Lower lobe of right lung (tissue), 2 donors: ENCODE measurements at regions not wholly inside any gene's neighbourhood (a gene's known extent, or its start where the extent isn't known, plus 50 kb on each side); places are given as distances from the start of the nearest gene placed in this dataset.

ENCODE experiments used
- ATAC-seq, 2 donors: fragments of 200-7000 bp; cut with Tn5 transposase; one replicate each; pipeline ENCODE4 v1.9.1; 2020 to 2022; ENCODE audit warnings: mild to moderate bottlenecking in 2 of 2, moderate library complexity in 2 of 2
- DNase-seq: peaks from one replicate; pipeline ENCODE4 v3.0.0-alpha.2; 2020
- H3K27ac ChIP-seq: fragments of 200-600 bp; one replicate; pipeline ENCODE4 v1.8.0; 2022
- H3K27me3 ChIP-seq: fragments of 200-600 bp; one replicate; pipeline ENCODE4 v1.8.0; 2022; ENCODE audit warnings: low read depth
- H3K36me3 ChIP-seq: fragments of 200-600 bp; one replicate; pipeline ENCODE4 v1.8.0; 2022; ENCODE audit warnings: mild to moderate bottlenecking
- H3K4me1 ChIP-seq: fragments of 200-600 bp; one replicate; pipeline ENCODE4 v1.8.0; 2022
- H3K4me3 ChIP-seq: fragments of 200-600 bp; one replicate; pipeline ENCODE4 v1.8.0; 2022; ENCODE audit warnings: mild to moderate bottlenecking
- H3K9me3 ChIP-seq: fragments of 200-600 bp; one replicate; pipeline ENCODE4 v1.8.0; 2022
- intact Hi-C: fragments of 100-400 bp; cut with DNase I; formaldehyde crosslinking; loops from one replicate; pipeline ENCODE4 v1.11.0; 2022
- TF ChIP-seq, protein P1 (sequence below): fragments of 200-600 bp; IDR thresholded peaks from one replicate; pipeline ENCODE4 v1.8.0; 2022; ENCODE audit warnings: antibody characterized with exemption, mild to moderate bottlenecking
- donor health status: DM: no; HTN: yes; CAD: no; lungs with severe emphysema.

DNA sequence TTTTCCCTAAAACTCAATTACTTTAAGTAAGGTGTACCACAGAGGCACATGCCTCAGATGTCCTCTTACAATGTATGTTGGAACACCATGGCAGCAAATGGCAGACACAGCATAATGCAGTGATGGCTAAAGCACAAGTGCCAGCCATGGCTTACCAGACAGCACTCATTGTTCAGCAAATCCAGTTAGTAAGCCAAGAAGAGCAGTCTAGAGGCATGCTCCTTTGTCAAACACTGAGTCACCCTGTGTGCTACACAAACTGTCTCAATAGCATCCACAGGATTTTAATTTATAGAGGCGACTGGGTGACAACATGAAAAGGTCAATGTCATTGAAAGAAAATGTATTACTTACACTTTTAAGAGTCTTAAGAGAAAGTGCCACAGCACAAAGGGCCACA lies 140.6 kb downstream of the KCNA4 start:
- ATAC-seq, result no peak
- Histone ChIP-seq H3K36me3 (no peaks in the 10 kb centered on the region), H3K4me1 (no peaks in the 10 kb centered on the region), H3K4me3 (no peak overlapping the region), H3K9me3 (no peaks in the 10 kb centered on the region), H3K27ac (no peak overlapping the region), H3K27me3 (no peaks in the 10 kb centered on the region)
- TF ChIP-seq, protein P1, sequence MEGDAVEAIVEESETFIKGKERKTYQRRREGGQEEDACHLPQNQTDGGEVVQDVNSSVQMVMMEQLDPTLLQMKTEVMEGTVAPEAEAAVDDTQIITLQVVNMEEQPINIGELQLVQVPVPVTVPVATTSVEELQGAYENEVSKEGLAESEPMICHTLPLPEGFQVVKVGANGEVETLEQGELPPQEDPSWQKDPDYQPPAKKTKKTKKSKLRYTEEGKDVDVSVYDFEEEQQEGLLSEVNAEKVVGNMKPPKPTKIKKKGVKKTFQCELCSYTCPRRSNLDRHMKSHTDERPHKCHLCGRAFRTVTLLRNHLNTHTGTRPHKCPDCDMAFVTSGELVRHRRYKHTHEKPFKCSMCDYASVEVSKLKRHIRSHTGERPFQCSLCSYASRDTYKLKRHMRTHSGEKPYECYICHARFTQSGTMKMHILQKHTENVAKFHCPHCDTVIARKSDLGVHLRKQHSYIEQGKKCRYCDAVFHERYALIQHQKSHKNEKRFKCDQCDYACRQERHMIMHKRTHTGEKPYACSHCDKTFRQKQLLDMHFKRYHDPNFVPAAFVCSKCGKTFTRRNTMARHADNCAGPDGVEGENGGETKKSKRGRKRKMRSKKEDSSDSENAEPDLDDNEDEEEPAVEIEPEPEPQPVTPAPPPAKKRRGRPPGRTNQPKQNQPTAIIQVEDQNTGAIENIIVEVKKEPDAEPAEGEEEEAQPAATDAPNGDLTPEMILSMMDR, result no peak
- intact Hi-C loops, result no loop called here
- DNase-seq, result no peak

DNA sequence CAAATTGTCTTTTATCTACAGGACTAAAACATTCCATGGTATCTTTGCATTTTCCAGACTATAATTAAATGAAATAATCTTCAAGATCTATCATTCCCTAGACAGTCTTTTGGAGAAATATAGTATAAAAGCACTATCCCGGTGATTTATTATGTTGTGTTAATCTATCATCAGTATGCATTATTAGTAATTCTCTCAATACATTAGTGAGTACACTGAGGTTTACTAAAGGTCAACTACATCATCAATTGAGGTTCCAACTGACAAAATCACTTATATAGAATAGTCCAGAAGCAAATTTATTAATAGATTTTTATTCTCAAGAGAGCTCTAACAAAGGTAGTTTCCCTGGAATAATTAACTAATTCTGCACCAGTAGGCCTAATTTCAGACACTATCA lies 169.6 kb downstream of the KCNA4 start:
- Histone ChIP-seq H3K4me1 (no peaks in the 10 kb centered on the region), H3K27ac (no peak overlapping the region), H3K9me3 (no peaks in the 10 kb centered on the region), H3K4me3 (no peak overlapping the region), H3K27me3 (no peaks in the 10 kb centered on the region), H3K36me3 (no peaks in the 10 kb centered on the region)
- no peak for ATAC-seq
- TF ChIP-seq, protein P1, result no peak
- DNase-seq, result no peak
- intact Hi-C loops, result no loop called here

DNA sequence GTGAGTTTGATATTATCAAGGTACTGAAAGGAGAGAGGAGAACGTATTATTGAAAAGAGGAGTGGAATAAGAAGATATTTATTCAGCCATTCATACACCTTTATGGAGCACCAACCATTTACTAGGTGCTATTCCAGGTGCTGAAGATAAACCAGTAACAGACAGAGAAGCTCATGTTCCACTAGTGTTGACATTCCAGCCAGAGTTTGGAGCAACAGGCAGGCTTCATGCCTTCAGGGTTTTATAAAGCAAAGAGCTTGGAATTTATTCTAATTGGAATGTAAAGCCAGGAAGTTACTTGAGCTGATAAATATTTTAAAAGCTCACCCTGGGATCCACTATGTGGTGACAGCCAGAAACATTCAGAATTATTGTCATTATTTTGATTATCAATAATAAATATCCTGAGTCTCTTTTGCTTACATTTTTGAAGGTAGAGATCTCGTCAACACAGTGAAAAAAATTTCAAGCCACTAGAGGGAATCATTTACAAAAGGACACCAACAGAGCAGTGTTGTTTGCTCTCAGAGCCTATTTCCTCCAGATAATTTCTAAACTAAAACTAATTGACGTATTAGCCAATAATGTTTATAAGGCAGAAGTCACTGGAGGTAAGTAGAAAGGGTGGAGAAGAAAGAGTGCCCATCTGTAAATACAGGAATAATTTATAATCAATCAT lies 172.0 kb downstream of the KCNA4 start:
- Histone ChIP-seq H3K9me3 (no peaks in the 10 kb centered on the region), H3K27me3 (no peaks in the 10 kb centered on the region), H3K4me3 (no peak overlapping the region), H3K4me1 (no peaks in the 10 kb centered on the region), H3K27ac (no peak overlapping the region), H3K36me3 (no peaks in the 10 kb centered on the region)
- no peak for ATAC-seq
- TF ChIP-seq, protein P1, result no peak
- no peak for DNase-seq
- intact Hi-C loops, result no loop called here

DNA sequence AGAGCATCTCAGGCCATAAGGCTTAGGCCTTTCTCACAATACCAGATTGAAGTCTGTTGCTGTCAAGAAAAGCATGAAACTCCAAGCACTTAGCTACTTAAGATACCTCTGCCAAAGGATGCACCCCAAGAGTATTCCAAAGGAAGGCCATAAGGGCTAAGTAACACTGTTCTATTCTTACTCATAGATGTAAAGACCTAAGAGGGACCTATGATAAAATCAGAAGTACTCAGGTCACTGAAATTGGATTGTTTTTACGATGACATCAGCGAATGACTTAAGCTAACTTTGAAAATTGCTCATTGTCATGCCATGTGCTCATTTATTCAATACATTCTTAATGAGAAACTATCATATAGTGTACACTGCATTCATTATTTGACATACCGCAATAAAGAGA lies 172.8 kb downstream of the KCNA4 start:
- H3K4me3 ChIP-seq, result no peak overlapping the region
- H3K4me1 ChIP-seq, result no peaks in the 10 kb centered on the region
- no peaks in the 10 kb centered on the region for H3K27me3 ChIP-seq
- no peak for DNase-seq
- no peak overlapping the region for H3K27ac ChIP-seq
- ATAC-seq, result no peak
- no peaks in the 10 kb centered on the region for H3K36me3 ChIP-seq
- TF ChIP-seq, protein P1, result no peak
- H3K9me3 ChIP-seq, result no peaks in the 10 kb centered on the region
- intact Hi-C loops, result no loop called here

DNA sequence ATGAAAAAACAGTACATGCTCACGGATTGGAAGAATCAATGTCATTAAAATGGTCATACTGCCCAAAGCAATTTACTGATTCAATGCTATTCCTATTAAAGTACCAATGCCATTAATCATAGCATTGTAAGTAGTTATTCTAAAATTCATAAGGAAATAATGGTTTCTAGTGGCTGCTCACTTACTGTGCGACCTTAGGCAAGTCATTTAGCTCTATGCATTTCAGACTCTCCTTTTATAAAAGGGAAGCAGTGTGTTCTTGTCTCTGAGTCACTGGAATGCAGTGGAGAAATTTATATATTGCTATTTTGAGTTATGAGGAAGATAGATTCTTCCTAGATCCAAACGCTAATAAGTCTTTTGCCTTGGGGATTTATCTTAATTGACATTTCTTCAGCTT lies 174.8 kb downstream of the KCNA4 start:
- H3K36me3 ChIP-seq, result no peaks in the 10 kb centered on the region
- no peak overlapping the region for H3K4me3 ChIP-seq
- no peaks in the 10 kb centered on the region for H3K27me3 ChIP-seq
- H3K4me1 ChIP-seq, result no peaks in the 10 kb centered on the region
- ATAC-seq (no peak), DNase-seq (no peak)
- intact Hi-C loops, result no loop called here
- H3K27ac ChIP-seq, result no peak overlapping the region
- TF ChIP-seq, protein P1, result no peak
- H3K9me3 ChIP-seq, result no peaks in the 10 kb centered on the region
